ENCODE measurements at regions not wholly inside any gene's neighbourhood (a gene's known extent, or its start where the extent isn't known, plus 50 kb on each side); places are given as distances from the start of the nearest gene placed in this dataset.

- H3K36me3 Mint-ChIP-seq (ENCODE audit: low read depth): no peaks in the 10 kb centered on the region
- H3K27ac Mint-ChIP-seq: no peak overlapping the region
- no peak overlapping the region for H3K4me3 Mint-ChIP-seq
- TF ChIP-seq CTCF (IDR thresholded peaks at IDR 0.05): no peak
- H3K4me1 Mint-ChIP-seq (ENCODE audit: low read depth): peaks cover 13% of the 10 kb centered on the region
- DNase-seq: peak; percentile 9
- H3K27me3 Mint-ChIP-seq (ENCODE audit: insufficient read depth): no peaks in the 10 kb centered on the region
- H3K9me3 Mint-ChIP-seq: no peaks in the 10 kb centered on the region
These were observed 620.9 kb downstream of the TLL1 start for GRCh38 chr4:166493924-166494345.

- Mint-ChIP-seq H3K27me3 (ENCODE audit: insufficient read depth) (no peaks in the 10 kb centered on the region), H3K9me3 (no peaks in the 10 kb centered on the region; the same call in 1 of the 2 replicates), H3K4me1 (ENCODE audit: low read depth) (peaks cover 20% of the 10 kb centered on the region), H3K4me3 (no peak overlapping the region), H3K27ac (no peak overlapping the region), H3K36me3 (ENCODE audit: low read depth) (no peaks in the 10 kb centered on the region)
- no peak for DNase-seq
- no peak for TF ChIP-seq CTCF (IDR thresholded peaks at IDR 0.05)
These were observed 625.5 kb downstream of the TLL1 start for GRCh38 chr4:166498546-166498945.

- no peak for DNase-seq
- H3K27ac Mint-ChIP-seq: no peak overlapping the region
- no peaks in the 10 kb centered on the region; the same call in 1 of the 2 replicates for H3K9me3 Mint-ChIP-seq
- H3K4me1 Mint-ChIP-seq (ENCODE audit: low read depth): peaks cover 14% of the 10 kb centered on the region
- TF ChIP-seq CTCF (IDR thresholded peaks at IDR 0.05): no peak
- H3K4me3 Mint-ChIP-seq: no peak overlapping the region; the same call in 1 of the 2 replicates
- H3K36me3 Mint-ChIP-seq (ENCODE audit: low read depth): no peaks in the 10 kb centered on the region
- H3K27me3 Mint-ChIP-seq (ENCODE audit: insufficient read depth): no peaks in the 10 kb centered on the region
These were observed 626.8 kb downstream of the TLL1 start for GRCh38 chr4:166499820-166500219.

GRCh38 chr4:166501941-166502382, 628.9 kb downstream of the TLL1 start:
- no peaks in the 10 kb centered on the region for H3K27me3 Mint-ChIP-seq (ENCODE audit: insufficient read depth)
- no peak overlapping the region for H3K4me3 Mint-ChIP-seq
- no peak overlapping the region for H3K27ac Mint-ChIP-seq
- no peaks in the 10 kb centered on the region; the same call in 1 of the 2 replicates for H3K9me3 Mint-ChIP-seq
- no peak for DNase-seq
- H3K36me3 Mint-ChIP-seq (ENCODE audit: low read depth): no peaks in the 10 kb centered on the region
- peak; percentile 24; the same call in 1 of the 2 replicates for TF ChIP-seq CTCF (IDR thresholded peaks at IDR 0.05)
- H3K4me1 Mint-ChIP-seq (ENCODE audit: low read depth): peaks cover 14% of the 10 kb centered on the region

- H3K36me3 Mint-ChIP-seq (ENCODE audit: low read depth): no peaks in the 10 kb centered on the region
- H3K27ac Mint-ChIP-seq: no peak overlapping the region
- DNase-seq: no peak
- no peak for TF ChIP-seq CTCF (IDR thresholded peaks at IDR 0.05)
- H3K4me1 Mint-ChIP-seq (ENCODE audit: low read depth): peaks cover 13% of the 10 kb centered on the region
- no peaks in the 10 kb centered on the region; the same call in 1 of the 2 replicates for H3K9me3 Mint-ChIP-seq
- H3K4me3 Mint-ChIP-seq: no peak overlapping the region
- no peaks in the 10 kb centered on the region for H3K27me3 Mint-ChIP-seq (ENCODE audit: insufficient read depth)
These were observed 629.6 kb downstream of the TLL1 start for GRCh38 chr4:166502660-166503059.

- Mint-ChIP-seq H3K27me3 (ENCODE audit: insufficient read depth) (no peaks in the 10 kb centered on the region; the same call in 1 of the 2 replicates), H3K4me1 (ENCODE audit: low read depth) (no peaks in the 10 kb centered on the region), H3K9me3 (no peaks in the 10 kb centered on the region; the same call in 1 of the 2 replicates), H3K27ac (no peak overlapping the region), H3K36me3 (ENCODE audit: low read depth) (no peaks in the 10 kb centered on the region), H3K4me3 (no peak overlapping the region)
- no peak for DNase-seq
- TF ChIP-seq CTCF (IDR thresholded peaks at IDR 0.05): no peak
These were observed 633.0 kb downstream of the TLL1 start for GRCh38 chr4:166506051-166506450.

Measured in HFFc6 (cell line).